IMR-90 (cell line): ENCODE measurements at regions not wholly inside any gene's neighbourhood (a gene's known extent, or its start where the extent isn't known, plus 50 kb on each side); places are given as distances from the start of the nearest gene placed in this dataset.

Experiments
- ATAC-seq: fragments of 200-7000 bp; cut with Tn5 transposase; 2 replicates; pipeline ENCODE4 v1.9.1; 2020; ENCODE audit warnings: low read depth, mild to moderate bottlenecking, moderate library complexity
- BruUV-seq: library from RNA; stranded (reverse); fragments of 400-500 nt; replicated peaks from 2 replicates; lab custom pipeline; 2021; lab: Mats Ljungman, UMichigan
- CTCF ChIA-PET: fragments of 300-600 bp; formaldehyde crosslinking; extraction: SDS; loops from one replicate; lab custom pipeline; 2021; ENCODE audit warnings: antibody characterized with exemption; lab: Yijun Ruan, JAX
- POLR2A ChIA-PET: fragments of 300-600 bp; sonication (Branson Sonifier 250); formaldehyde crosslinking; loops from one replicate; lab custom pipeline; 2022; ENCODE audit warnings: antibody characterized with exemption; ENCODE audit not compliant: unreplicated experiment; lab: Charles Lee
- DNase-seq: peaks from one replicate; pipeline ENCODE4 v3.0.0; 2013
- H2AFZ ChIP-seq: replicated peaks from 2 replicates; pipeline ENCODE3; 2013; ENCODE audit warnings: low read length, mild to moderate bottlenecking; ENCODE audit not compliant: poor library complexity
- H2AK5ac ChIP-seq: 2 replicates; pipeline ENCODE4 v1.6.1; 2013; ENCODE audit warnings: low read depth, low read length, inconsistent platforms
- H2AK9ac ChIP-seq: replicated peaks from 2 replicates; pipeline ENCODE3; 2013; ENCODE audit warnings: mild to moderate bottlenecking, low read depth, low read length, moderate library complexity; ENCODE audit not compliant: poor library complexity
- H2BK120ac ChIP-seq: 2 replicates; pipeline ENCODE4 v1.6.1; 2013; ENCODE audit warnings: low read depth, low read length, inconsistent platforms
- H2BK15ac ChIP-seq: 3 replicates; pipeline ENCODE4 v1.6.1; 2013; ENCODE audit warnings: low read depth, low read length, inconsistent platforms
- H2BK20ac ChIP-seq: 2 replicates; pipeline ENCODE4 v1.6.1; 2013; ENCODE audit warnings: low read depth, mild to moderate bottlenecking, inconsistent platforms, low read length, moderate library complexity
- H2BK5ac ChIP-seq: 2 replicates; pipeline ENCODE4 v1.6.1; 2013; ENCODE audit warnings: mild to moderate bottlenecking, low read depth, low read length, inconsistent platforms; ENCODE audit not compliant: poor library complexity, severe bottlenecking
- H3K14ac ChIP-seq: replicated peaks from 2 replicates; pipeline ENCODE4 v1.6.1; 2013; ENCODE audit warnings: low read depth, low read length, inconsistent platforms
- H3K18ac ChIP-seq: 2 replicates; pipeline ENCODE4 v1.6.1; 2013; ENCODE audit warnings: low read depth, low read length, control low read depth
- H3K23ac ChIP-seq: 2 replicates; pipeline ENCODE4 v1.6.1; 2013; ENCODE audit warnings: low read depth, low read length, inconsistent platforms
- H3K27ac ChIP-seq: 2 replicates; pipeline ENCODE4 v1.5.1; 2013; ENCODE audit warnings: mild to moderate bottlenecking, control low read depth, low read length; ENCODE audit not compliant: insufficient read depth
- H3K27me3 ChIP-seq: 2 replicates; pipeline ENCODE4 v1.6.1; 2013; ENCODE audit warnings: low read length; ENCODE audit not compliant: control insufficient read depth, insufficient read depth
- H3K36me3 ChIP-seq: 2 replicates; pipeline ENCODE4 v1.6.1; 2013; ENCODE audit warnings: low read length, mixed read lengths; ENCODE audit not compliant: control insufficient read depth, insufficient read depth
- H3K4ac ChIP-seq: 2 replicates; pipeline ENCODE4 v1.6.1; 2013; ENCODE audit warnings: low read depth, low read length, inconsistent platforms
- H3K4me1 ChIP-seq: 2 replicates; pipeline ENCODE4 v1.6.1; 2013; ENCODE audit warnings: low read length, mixed read lengths; ENCODE audit not compliant: control insufficient read depth, insufficient read depth
- H3K4me2 ChIP-seq: 2 replicates; pipeline ENCODE4 v1.6.1; 2013; ENCODE audit warnings: low read depth, mild to moderate bottlenecking, control low read depth, low read length, moderate library complexity
- H3K4me3 ChIP-seq: 2 replicates; pipeline ENCODE4 v1.5.1; 2013; ENCODE audit warnings: low read depth, mild to moderate bottlenecking, control low read depth, low read length, moderate library complexity; ENCODE audit not compliant: insufficient read depth
- H3K56ac ChIP-seq: 2 replicates; pipeline ENCODE4 v1.6.1; 2013; ENCODE audit warnings: low read length, inconsistent platforms; ENCODE audit not compliant: insufficient read depth; ENCODE audit errors: extremely low read depth
- H3K79me1 ChIP-seq, 2 experiments: 2 replicates each; pipeline ENCODE4 v1.6.1; 2013; ENCODE audit warnings: low read length in 2 of 2, inconsistent platforms in 1 of 2, low read depth in 1 of 2
- H3K9ac ChIP-seq: 2 replicates; pipeline ENCODE4 v1.6.1; 2013; ENCODE audit warnings: low read depth, low read length, control low read depth
- H3K9me1 ChIP-seq: 2 replicates; pipeline ENCODE4 v1.6.1; 2013; ENCODE audit warnings: low read length, inconsistent platforms; ENCODE audit not compliant: insufficient read depth
- H3K9me3 ChIP-seq: 2 replicates; pipeline ENCODE4 v1.6.1; 2013; ENCODE audit warnings: low read length; ENCODE audit not compliant: control insufficient read depth, insufficient read depth
- H4K20me1 ChIP-seq: 2 replicates; pipeline ENCODE4 v1.6.1; 2013; ENCODE audit warnings: low read length, inconsistent platforms; ENCODE audit not compliant: insufficient read depth
- H4K5ac ChIP-seq: 2 replicates; pipeline ENCODE4 v1.6.1; 2013; ENCODE audit warnings: mild to moderate bottlenecking, low read depth, low read length, control low read depth
- H4K8ac ChIP-seq, 2 experiments: 2 replicates each; pipeline ENCODE4 v1.6.1; 2013; ENCODE audit warnings: low read depth in 2 of 2, low read length in 2 of 2, control low read depth in 1 of 2, inconsistent platforms in 1 of 2
- H4K91ac ChIP-seq: 2 replicates; pipeline ENCODE4 v1.6.1; 2013; ENCODE audit warnings: low read depth, low read length, inconsistent platforms; ENCODE audit not compliant: insufficient read depth
- BHLHE40 ChIP-seq: fragments of 150-350 bp; IDR thresholded peaks from 2 replicates; pipeline ENCODE4 v1.6.1; 2016; ENCODE audit warnings: mild to moderate bottlenecking, low read depth, low read length
- CEBPB ChIP-seq: IDR thresholded peaks from 2 replicates; pipeline ENCODE4 v1.6.1; 2012; ENCODE audit warnings: low read depth, low read length, improper control_type of control experiment
- CHD1 ChIP-seq: IDR thresholded peaks from 2 replicates; pipeline ENCODE4 v1.6.1; 2012; ENCODE audit warnings: low read depth, low read length, improper control_type of control experiment
- CTCF ChIP-seq: conservative IDR thresholded peaks from 2 replicates; pipeline ENCODE4 v1.5.1; 2012; ENCODE audit warnings: mild to moderate bottlenecking, low read depth, low read length, improper control_type of control experiment
- ELK1 ChIP-seq: fragments of 150-350 bp; IDR thresholded peaks from 2 replicates; pipeline ENCODE4 v1.6.1; 2016; ENCODE audit warnings: low read depth, mild to moderate bottlenecking, low read length, moderate library complexity, borderline replicate concordance
- FOS ChIP-seq: fragments of 150-350 bp; IDR thresholded peaks from 2 replicates; pipeline ENCODE4 v1.6.1; 2016; ENCODE audit warnings: low read depth, low read length
- MAFK ChIP-seq: IDR thresholded peaks from 2 replicates; pipeline ENCODE4 v1.6.1; 2012; ENCODE audit warnings: low read depth, low read length, improper control_type of control experiment
- MAZ ChIP-seq: IDR thresholded peaks from 2 replicates; pipeline ENCODE4 v1.6.1; 2012; ENCODE audit warnings: low read depth, mild to moderate bottlenecking, low read length, improper control_type of control experiment, moderate library complexity, borderline replicate concordance
- MXI1 ChIP-seq: IDR thresholded peaks from 2 replicates; pipeline ENCODE4 v1.6.1; 2012; ENCODE audit warnings: low read depth, mild to moderate bottlenecking, low read length, moderate library complexity, borderline replicate concordance
- NFE2L2 ChIP-seq: fragments of 150-350 bp; IDR thresholded peaks from 2 replicates; pipeline ENCODE4 v1.6.1; 2016; ENCODE audit warnings: low read depth, mild to moderate bottlenecking, low read length
- POLR2A ChIP-seq: IDR thresholded peaks from 2 replicates; pipeline ENCODE4 v1.6.1; 2012; ENCODE audit warnings: mild to moderate bottlenecking, low read depth, low read length
- RAD21 ChIP-seq: IDR thresholded peaks from 2 replicates; pipeline ENCODE4 v1.6.1; 2012; ENCODE audit warnings: low read length, improper control_type of control experiment
- RCOR1 ChIP-seq: IDR thresholded peaks from 2 replicates; pipeline ENCODE4 v1.6.1; 2012; ENCODE audit warnings: mild to moderate bottlenecking, low read length, improper control_type of control experiment; ENCODE audit not compliant: insufficient replicate concordance
- RFX5 ChIP-seq: IDR thresholded peaks from 2 replicates; pipeline ENCODE4 v1.8.0; 2012; ENCODE audit warnings: low read depth, mild to moderate bottlenecking, low read length, moderate library complexity
- SMC3 ChIP-seq: fragments of 150-350 bp; IDR thresholded peaks from 2 replicates; pipeline ENCODE4 v1.6.1; 2016; ENCODE audit warnings: low read depth, mild to moderate bottlenecking, antibody characterized with exemption, low read length, moderate library complexity
- USF2 ChIP-seq: fragments of 150-350 bp; IDR thresholded peaks from 2 replicates; pipeline ENCODE4 v1.6.1; 2017; ENCODE audit warnings: mild to moderate bottlenecking, antibody characterized with exemption, low read length, low read depth
- WGBS, 2 experiments: methylation state at CpG; one replicate each; pipeline versions ENCODE4 v1.1.5 to v1.1.7; 2013; ENCODE audit warnings: missing lambda C conversion rate in 2 of 2; ENCODE audit not compliant: insufficient read length in 1 of 2; ENCODE audit errors: extremely low coverage in 2 of 2; 5-methylcytosine and 5-hydroxymethylcytosine counted together
- dilution Hi-C: fragments of 300-500 bp; cut with HindIII; formaldehyde crosslinking; loops from one replicate; pipeline ENCODE4 v1.14.3; 2018; ENCODE audit warnings: low sequenced_read_pairs; ENCODE audit not compliant: unreplicated experiment
- in situ Hi-C: fragments of 300-500 bp; cut with MboI; formaldehyde crosslinking; loops from 3 replicates; pipeline ENCODE4 v1.14.3; 2019; ENCODE audit warnings: low sequenced_read_pairs, inconsistent platforms, mixed read lengths
- intact Hi-C: fragments of 100-400 bp; cut with micrococcal nuclease; formaldehyde crosslinking; loops from 2 replicates; pipeline ENCODE4 v1.10.0; 2022

- dilution Hi-C loops = no loop called here
- Histone ChIP-seq H3K4ac (no peak overlapping the region), H3K56ac (no peak overlapping the region), H3K9me1 (no peaks in the 10 kb centered on the region), H3K79me1 (no peaks in the 10 kb centered on the region), H3K9ac (no peak overlapping the region), H3K27ac (no peak overlapping the region), H2AK9ac (no peak overlapping the region), H2BK20ac (no peak overlapping the region), H2BK120ac (no peak overlapping the region), H2AFZ (no peak overlapping the region), H3K4me1 (no peaks in the 10 kb centered on the region), H4K20me1 (no peaks in the 10 kb centered on the region), H3K4me2 (no peak overlapping the region), H3K23ac (no peak overlapping the region), H3K18ac (no peak overlapping the region), H2AK5ac (no peak overlapping the region), H4K91ac (no peak overlapping the region), H4K8ac (no peak overlapping the region), H3K14ac (no peak overlapping the region), H4K5ac (no peak overlapping the region), H2BK5ac (no peak overlapping the region), H3K9me3 (no peaks in the 10 kb centered on the region), H3K36me3 (no peaks in the 10 kb centered on the region), H3K4me3 (no peak overlapping the region), H2BK15ac (no peak overlapping the region), H3K27me3 (peaks cover 4% of the 10 kb centered on the region)
- intact Hi-C loops = no loop called here
- DNase-seq (no peak), ATAC-seq (no peak)
- in situ Hi-C loops = no loop called here
- WGBS, 2 experiments = no CpG with 5 or more reads among the region's 4 CpGs
- CTCF ChIA-PET = no interaction called here
- POLR2A ChIA-PET = no interaction called here
- TF ChIP-seq RFX5 (no peak), MAFK (no peak), SMC3 (no peak), MXI1 (no peak), CEBPB (no peak), NFE2L2 (no peak), RAD21 (no peak), POLR2A (no peak), USF2 (no peak), FOS (no peak), CHD1 (no peak), MAZ (no peak), CTCF (no peak), RCOR1 (no peak), BHLHE40 (no peak), ELK1 (no peak)
- BruUV-seq = no TSS peak
Measured at GRCh38 chr5:69010476-69010875, 83.3 kb upstream of the SLC30A5 start.
